HG02759 (cell line): ENCODE measurements at regions not wholly inside any gene's neighbourhood (a gene's known extent, or its start where the extent isn't known, plus 50 kb on each side); places are given as distances from the start of the nearest gene placed in this dataset.
"Not testable (repeated sequence)": the region's sequence is repeated elsewhere in the genome, so short reads cannot be mapped to it uniquely, and the experiment has no call there.

Source experiments
- ATAC-seq: cut with Tn5 transposase; IDR thresholded peaks from one replicate; pipeline ENCODE4 v1.9.1; 2021; ENCODE audit warnings: mild to moderate bottlenecking, moderate library complexity; ENCODE audit not compliant: unreplicated experiment

GRCh38 chr10:109126016-109126415, 797.3 kb downstream of the XPNPEP1 start:
- no peak for ATAC-seq

- ATAC-seq = no peak
Observed at GRCh38 chr10:109115179-109115578, 808.1 kb downstream of the XPNPEP1 start.

GRCh38 chr10:109114579-109114978, 808.7 kb downstream of the XPNPEP1 start:
- no peak for ATAC-seq

GRCh38 chr10:109106604-109107003, 816.7 kb downstream of the XPNPEP1 start:
- ATAC-seq = no peak

- no peak for ATAC-seq
Observed at GRCh38 chr10:109105725-109106124, 817.6 kb downstream of the XPNPEP1 start.

- no peak for ATAC-seq
Observed at GRCh38 chr10:109104806-109105205, 818.5 kb downstream of the XPNPEP1 start.

GRCh38 chr10:109103278-109103677, 820.0 kb downstream of the XPNPEP1 start:
- no peak for ATAC-seq

- ATAC-seq = no peak
Observed at GRCh38 chr10:109089779-109090178, 833.5 kb downstream of the XPNPEP1 start.

GRCh38 chr10:109071539-109071938, 851.8 kb downstream of the XPNPEP1 start:
- no peak for ATAC-seq

GRCh38 chr10:109070492-109070891, 852.8 kb downstream of the XPNPEP1 start:
- no peak for ATAC-seq

GRCh38 chr10:109067031-109067430, 856.3 kb downstream of the XPNPEP1 start:
- ATAC-seq = no peak

- ATAC-seq = no peak
Observed at GRCh38 chr10:109065821-109066220, 857.5 kb downstream of the XPNPEP1 start.

GRCh38 chr10:109062371-109062770, 860.9 kb downstream of the XPNPEP1 start:
- ATAC-seq = peak; percentile 70

GRCh38 chr10:109055243-109055642, 868.1 kb downstream of the XPNPEP1 start:
- no peak for ATAC-seq

- no peak for ATAC-seq
Observed at GRCh38 chr10:109047856-109048255, 875.5 kb downstream of the XPNPEP1 start.

GRCh38 chr10:109046427-109046826, 876.9 kb downstream of the XPNPEP1 start:
- ATAC-seq = not testable (repeated sequence)

GRCh38 chr10:109040622-109041021, 882.7 kb downstream of the XPNPEP1 start:
- no peak for ATAC-seq

GRCh38 chr10:109037978-109038377, 885.3 kb downstream of the XPNPEP1 start:
- ATAC-seq = no peak

- no peak for ATAC-seq
Observed at GRCh38 chr10:109030581-109031210, 892.6 kb downstream of the XPNPEP1 start.

GRCh38 chr10:109029870-109030269, 893.4 kb downstream of the XPNPEP1 start:
- ATAC-seq = peak; percentile 49

- ATAC-seq = no peak
Observed at GRCh38 chr10:109027534-109028185, 895.7 kb downstream of the XPNPEP1 start.

GRCh38 chr10:109025172-109025571, 898.1 kb downstream of the XPNPEP1 start:
- no peak for ATAC-seq
